ENCODE measurements at regions not wholly inside any gene's neighbourhood (a gene's known extent, or its start where the extent isn't known, plus 50 kb on each side); places are given as distances from the start of the nearest gene placed in this dataset.

GRCh38 chr2:145283131-145283530 lies 763.2 kb upstream of the ZEB2 start:
- no peak for DNase-seq (ENCODE audit: low spot score)

- no peak for DNase-seq (ENCODE audit: low spot score)
These were observed 758.0 kb upstream of the ZEB2 start for GRCh38 chr2:145277922-145278321.

GRCh38 chr2:145273840-145274239 lies 753.9 kb upstream of the ZEB2 start:
- DNase-seq (ENCODE audit: low spot score), result no peak

- DNase-seq (ENCODE audit: low spot score), result no peak
These were observed 749.0 kb upstream of the ZEB2 start for GRCh38 chr2:145268931-145269330.

- no peak for DNase-seq (ENCODE audit: low spot score)
These were observed 747.5 kb upstream of the ZEB2 start for GRCh38 chr2:145267451-145267850.

GRCh38 chr2:145265244-145265643 lies 745.3 kb upstream of the ZEB2 start:
- no peak for DNase-seq (ENCODE audit: low spot score)

GRCh38 chr2:145260674-145261073 lies 740.8 kb upstream of the ZEB2 start:
- no peak for DNase-seq (ENCODE audit: low spot score)

- no peak for DNase-seq (ENCODE audit: low spot score)
These were observed 740.2 kb upstream of the ZEB2 start for GRCh38 chr2:145260081-145260480.

GRCh38 chr2:145258903-145259579 lies 739.1 kb upstream of the ZEB2 start:
- no peak for DNase-seq (ENCODE audit: low spot score)

- DNase-seq (ENCODE audit: low spot score), result no peak
These were observed 738.0 kb upstream of the ZEB2 start for GRCh38 chr2:145257931-145258330.

- DNase-seq (ENCODE audit: low spot score), result no peak
These were observed 736.6 kb upstream of the ZEB2 start for GRCh38 chr2:145256551-145256950.

GRCh38 chr2:145254291-145254690 lies 734.4 kb upstream of the ZEB2 start:
- DNase-seq (ENCODE audit: low spot score), result no peak

GRCh38 chr2:145253492-145253891 lies 733.6 kb upstream of the ZEB2 start:
- no peak for DNase-seq (ENCODE audit: low spot score)

GRCh38 chr2:145245268-145245870 lies 725.5 kb upstream of the ZEB2 start:
- DNase-seq (ENCODE audit: low spot score), result no peak

GRCh38 chr2:145235312-145235711 lies 715.4 kb upstream of the ZEB2 start:
- DNase-seq (ENCODE audit: low spot score), result no peak

GRCh38 chr2:145230546-145230945 lies 710.6 kb upstream of the ZEB2 start:
- DNase-seq (ENCODE audit: low spot score), result no peak

GRCh38 chr2:145228506-145228905 lies 708.6 kb upstream of the ZEB2 start:
- DNase-seq (ENCODE audit: low spot score), result no peak

GRCh38 chr2:145226901-145227300 lies 707.0 kb upstream of the ZEB2 start:
- DNase-seq (ENCODE audit: low spot score), result no peak

- DNase-seq (ENCODE audit: low spot score), result no peak
These were observed 701.6 kb upstream of the ZEB2 start for GRCh38 chr2:145221516-145221915.

- no peak for DNase-seq (ENCODE audit: low spot score)
These were observed 701.1 kb upstream of the ZEB2 start for GRCh38 chr2:145221032-145221431.

GRCh38 chr2:145220496-145220895 lies 700.6 kb upstream of the ZEB2 start:
- DNase-seq (ENCODE audit: low spot score), result no peak

- DNase-seq (ENCODE audit: low spot score), result no peak
These were observed 688.0 kb upstream of the ZEB2 start for GRCh38 chr2:145207884-145208283.

- no peak for DNase-seq (ENCODE audit: low spot score)
These were observed 686.8 kb upstream of the ZEB2 start for GRCh38 chr2:145206496-145207281.

Measured in iPS-NIHi11 (cell line).